Activated naive CD8-positive, alpha-beta T cell treated with anti-CD3 and anti-CD28 coated beads, Interleukin-2, amount 50 U/mL, for 24 hours (primary cell): ENCODE measurements at regions not wholly inside any gene's neighbourhood (a gene's known extent, or its start where the extent isn't known, plus 50 kb on each side); places are given as distances from the start of the nearest gene placed in this dataset.
"Not testable (repeated sequence)": the region's sequence is repeated elsewhere in the genome, so short reads cannot be mapped to it uniquely, and the experiment has no call there.

Source experiments
- ATAC-seq: fragments of 150-1000 bp; cut with Tn5 transposase; one replicate; pipeline ENCODE4 v1.10.0; 2021
- DNase-seq: peaks from one replicate; pipeline ENCODE4 v3.0.0; 2021
- H3K27ac Mint-ChIP-seq: one replicate; pipeline ENCODE4 v1.8.0; 2021; ENCODE audit warnings: mild to moderate bottlenecking, mixed read lengths
- H3K27me3 Mint-ChIP-seq: one replicate; pipeline ENCODE4 v1.8.0; 2021; ENCODE audit warnings: mixed read lengths
- H3K36me3 Mint-ChIP-seq: one replicate; pipeline ENCODE4 v1.8.0; 2021; ENCODE audit warnings: low read depth, mixed read lengths
- H3K4me1 Mint-ChIP-seq: one replicate; pipeline ENCODE4 v1.8.0; 2021; ENCODE audit warnings: mixed read lengths
- H3K4me3 Mint-ChIP-seq: one replicate; pipeline ENCODE4 v1.8.0; 2021; ENCODE audit warnings: mild to moderate bottlenecking, moderate library complexity, mixed read lengths
- H3K9me3 Mint-ChIP-seq: one replicate; pipeline ENCODE4 v1.8.0; 2021; ENCODE audit warnings: mixed read lengths

DNA sequence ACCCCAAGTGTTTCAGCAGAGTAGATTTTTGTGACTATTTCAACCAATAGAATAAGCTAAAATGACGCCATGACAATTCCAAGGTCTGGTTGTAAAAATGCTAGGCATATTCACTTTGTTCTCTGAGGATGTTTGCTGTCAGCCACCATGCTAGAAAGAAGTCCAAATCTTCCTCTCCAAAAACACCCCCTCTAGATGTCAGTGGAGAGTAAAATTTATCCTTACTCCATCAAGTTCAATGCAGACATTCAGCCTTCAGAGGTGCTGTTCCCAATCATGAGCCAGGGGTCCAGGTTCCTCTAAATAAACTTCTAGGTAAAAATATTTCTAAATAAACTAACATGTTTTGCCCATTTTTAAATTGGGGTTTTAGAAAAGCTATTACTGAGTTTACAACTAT is 395.4 kb upstream of the ADAMTS5 start:
- Mint-ChIP-seq H3K27me3 (no peaks in the 10 kb centered on the region), H3K4me1 (no peaks in the 10 kb centered on the region), H3K36me3 (no peaks in the 10 kb centered on the region), H3K27ac (no peak overlapping the region), H3K4me3 (no peak overlapping the region), H3K9me3 (peaks cover 6% of the 10 kb centered on the region)
- DNase-seq = no peak
- no peak for ATAC-seq

- Mint-ChIP-seq H3K36me3 (no peaks in the 10 kb centered on the region), H3K27me3 (no peaks in the 10 kb centered on the region), H3K27ac (no peak overlapping the region), H3K4me3 (no peak overlapping the region), H3K4me1 (no peaks in the 10 kb centered on the region), H3K9me3 (peaks cover 6% of the 10 kb centered on the region)
- DNase-seq = no peak
- ATAC-seq = no peak
Observed at GRCh38 chr21:27359141-27359540, 392.3 kb upstream of the ADAMTS5 start.

DNA sequence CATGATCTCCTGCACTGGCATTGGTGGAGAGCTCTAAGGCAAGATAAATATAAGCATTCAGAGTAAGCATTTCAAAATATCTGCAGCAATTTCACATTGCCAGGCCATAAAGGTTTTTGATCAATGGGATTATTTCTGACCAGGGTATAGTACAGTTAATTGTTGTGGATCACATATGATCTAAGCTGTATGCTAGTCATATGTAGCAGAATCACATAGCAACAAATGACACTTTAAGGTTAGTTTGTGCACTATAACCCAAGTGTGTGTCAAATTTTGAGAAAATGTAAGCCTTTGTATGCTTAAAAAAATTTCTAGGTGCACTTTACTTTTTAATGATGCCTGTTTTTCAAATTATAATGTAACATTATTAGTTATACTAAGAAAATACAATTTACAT is 386.0 kb upstream of the ADAMTS5 start:
- H3K27ac Mint-ChIP-seq = no peak overlapping the region
- H3K4me3 Mint-ChIP-seq = no peak overlapping the region
- no peaks in the 10 kb centered on the region for H3K4me1 Mint-ChIP-seq
- DNase-seq (no peak), ATAC-seq (no peak)
- no peaks in the 10 kb centered on the region for H3K36me3 Mint-ChIP-seq
- peaks cover 5% of the 10 kb centered on the region for H3K9me3 Mint-ChIP-seq
- H3K27me3 Mint-ChIP-seq = no peaks in the 10 kb centered on the region

DNA sequence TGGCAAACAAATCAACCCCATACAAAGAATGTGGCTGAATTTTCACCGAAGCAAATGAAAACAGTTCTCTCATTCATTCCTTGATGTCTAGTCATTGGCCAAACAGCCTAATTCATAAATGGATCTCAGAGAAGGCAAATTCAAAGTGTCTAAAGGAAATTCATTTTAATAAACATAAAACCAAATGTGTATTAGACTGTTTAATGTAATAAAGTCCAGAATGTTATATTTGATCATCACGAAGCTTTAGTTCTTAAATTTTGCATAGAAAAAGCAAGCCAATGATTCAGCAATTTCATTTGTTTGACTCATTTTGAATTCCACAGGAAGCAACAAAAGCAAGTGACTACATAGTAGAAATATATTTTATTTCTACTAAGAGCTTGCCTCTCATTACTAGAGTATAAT is 379.2 kb upstream of the ADAMTS5 start:
- no peak for ATAC-seq
- DNase-seq = no peak
- no peak overlapping the region for H3K27ac Mint-ChIP-seq
- H3K27me3 Mint-ChIP-seq = no peaks in the 10 kb centered on the region
- no peak overlapping the region for H3K4me3 Mint-ChIP-seq
- H3K4me1 Mint-ChIP-seq = no peaks in the 10 kb centered on the region
- peaks cover 8% of the 10 kb centered on the region for H3K9me3 Mint-ChIP-seq
- no peaks in the 10 kb centered on the region for H3K36me3 Mint-ChIP-seq

- Mint-ChIP-seq H3K4me1 (no peaks in the 10 kb centered on the region), H3K27me3 (no peaks in the 10 kb centered on the region)
Observed at GRCh38 chr21:27339902-27340301, 373.0 kb upstream of the ADAMTS5 start.

DNA sequence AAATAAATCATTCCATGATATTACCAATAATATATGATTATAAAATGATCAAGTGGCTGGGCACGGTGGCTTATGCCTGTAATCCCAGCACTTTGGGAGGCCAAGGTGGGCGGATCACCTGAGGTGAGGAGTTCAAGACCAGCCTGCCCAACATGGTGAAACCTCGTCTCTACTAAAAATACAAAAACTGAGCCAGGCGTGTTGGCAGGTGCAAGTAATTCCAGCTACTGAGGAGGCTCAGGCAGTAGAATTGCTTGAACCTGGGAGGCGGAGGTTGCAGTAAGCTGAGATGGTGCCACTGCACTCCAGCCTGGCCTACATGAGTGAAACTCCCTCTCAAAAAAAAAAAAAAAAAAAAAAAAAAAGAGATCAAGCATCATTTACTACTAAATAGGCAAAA is 371.1 kb upstream of the ADAMTS5 start:
- not testable (repeated sequence) for DNase-seq, H3K36me3 Mint-ChIP-seq, H3K27me3 Mint-ChIP-seq, H3K4me3 Mint-ChIP-seq, ATAC-seq, H3K4me1 Mint-ChIP-seq, H3K27ac Mint-ChIP-seq
- peaks cover 18% of the 10 kb centered on the region for H3K9me3 Mint-ChIP-seq

More at GRCh38 chr21:27339902-27340301, 373.0 kb upstream of the ADAMTS5 start:
- no peak overlapping the region for H3K27ac Mint-ChIP-seq
- no peaks in the 10 kb centered on the region for H3K36me3 Mint-ChIP-seq
- H3K4me3 Mint-ChIP-seq = no peak overlapping the region
- H3K9me3 Mint-ChIP-seq = peaks cover 15% of the 10 kb centered on the region
- ATAC-seq (no peak), DNase-seq (no peak)

- Mint-ChIP-seq H3K9me3 (peaks cover 21% of the 10 kb centered on the region), H3K27me3 (no peaks in the 10 kb centered on the region), H3K27ac (no peak overlapping the region), H3K4me3 (no peak overlapping the region), H3K4me1 (no peaks in the 10 kb centered on the region), H3K36me3 (no peaks in the 10 kb centered on the region)
- DNase-seq (no peak), ATAC-seq (no peak)
Observed at GRCh38 chr21:27333096-27333495, 366.2 kb upstream of the ADAMTS5 start.

GRCh38 chr21:27329255-27329851 is 362.5 kb upstream of the ADAMTS5 start:
- no peak for DNase-seq
- Mint-ChIP-seq H3K4me1 (no peaks in the 10 kb centered on the region), H3K4me3 (no peak overlapping the region), H3K27me3 (no peaks in the 10 kb centered on the region), H3K27ac (no peak overlapping the region), H3K9me3 (peaks cover 14% of the 10 kb centered on the region), H3K36me3 (no peaks in the 10 kb centered on the region)
- no peak for ATAC-seq

DNA sequence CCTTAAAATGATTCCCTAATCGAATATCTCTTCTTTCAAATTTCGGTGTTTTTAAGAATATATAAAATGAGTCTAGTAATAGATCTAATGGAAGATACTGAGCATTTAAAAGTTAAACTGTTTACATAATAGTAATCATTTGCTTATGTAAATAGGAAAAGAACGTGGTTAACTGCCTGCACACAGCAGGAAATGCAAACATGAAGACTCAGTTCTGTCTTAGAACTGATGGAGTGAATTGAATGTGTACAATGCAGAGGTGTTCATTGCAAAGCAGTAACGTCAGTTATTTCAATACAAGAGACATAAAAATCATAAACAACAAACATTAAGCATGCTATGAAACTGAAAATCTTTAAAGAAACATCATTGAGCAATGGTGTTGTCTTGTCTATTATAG is 359.4 kb upstream of the ADAMTS5 start:
- Mint-ChIP-seq H3K27ac (no peak overlapping the region), H3K27me3 (no peaks in the 10 kb centered on the region), H3K4me3 (no peak overlapping the region), H3K4me1 (no peaks in the 10 kb centered on the region), H3K36me3 (no peaks in the 10 kb centered on the region), H3K9me3 (peaks cover 14% of the 10 kb centered on the region)
- ATAC-seq = no peak
- DNase-seq = no peak

DNA sequence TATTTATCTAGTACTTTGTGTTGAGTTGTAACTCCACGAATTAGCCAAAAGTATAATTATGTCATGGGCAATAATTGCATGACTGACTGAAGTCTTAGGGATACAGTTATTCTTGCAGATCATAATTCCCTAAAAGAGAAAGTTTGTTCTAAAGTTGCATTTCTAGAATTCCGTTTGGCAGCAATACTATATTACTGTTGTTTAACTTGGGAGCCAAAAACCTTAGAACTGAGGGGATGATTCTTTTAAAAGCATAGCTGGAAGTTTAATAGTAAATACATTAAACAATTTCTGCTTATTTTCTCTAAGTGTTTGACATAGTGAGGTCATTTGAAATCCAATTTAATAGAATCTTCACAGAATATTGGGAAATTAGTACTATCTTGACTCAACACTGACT is 356.4 kb upstream of the ADAMTS5 start:
- no peaks in the 10 kb centered on the region for H3K36me3 Mint-ChIP-seq
- H3K4me3 Mint-ChIP-seq = no peak overlapping the region
- ATAC-seq (no peak), DNase-seq (no peak)
- H3K4me1 Mint-ChIP-seq = no peaks in the 10 kb centered on the region
- H3K27me3 Mint-ChIP-seq = no peaks in the 10 kb centered on the region
- H3K27ac Mint-ChIP-seq = no peak overlapping the region
- H3K9me3 Mint-ChIP-seq = peaks cover 8% of the 10 kb centered on the region

GRCh38 chr21:27321791-27322190 is 354.9 kb upstream of the ADAMTS5 start:
- H3K9me3 Mint-ChIP-seq = peaks cover 8% of the 10 kb centered on the region
- H3K4me1 Mint-ChIP-seq = no peaks in the 10 kb centered on the region
- DNase-seq (no peak), ATAC-seq (no peak)
- H3K27ac Mint-ChIP-seq = no peak overlapping the region
- no peak overlapping the region for H3K4me3 Mint-ChIP-seq
- H3K36me3 Mint-ChIP-seq = no peaks in the 10 kb centered on the region
- no peaks in the 10 kb centered on the region for H3K27me3 Mint-ChIP-seq

DNA sequence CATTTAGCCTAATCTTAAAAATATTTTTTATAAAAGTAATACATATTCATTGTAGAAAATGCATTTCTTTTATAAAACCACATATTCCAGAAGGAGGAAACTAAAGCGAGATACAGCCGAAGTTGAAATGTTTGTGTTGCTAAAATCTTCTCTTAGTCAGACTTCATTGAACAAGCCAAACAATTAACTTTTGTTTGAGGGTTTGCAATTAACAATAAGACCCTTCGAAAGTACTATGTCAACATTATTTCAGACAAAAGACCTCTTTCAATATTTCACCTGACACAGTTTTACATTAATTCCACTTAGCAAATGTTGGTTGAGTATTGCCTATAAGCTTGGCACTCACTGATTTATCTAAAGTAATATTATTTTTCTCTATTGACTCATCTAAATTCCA is 354.0 kb upstream of the ADAMTS5 start:
- Mint-ChIP-seq H3K4me3 (no peak overlapping the region), H3K27me3 (no peaks in the 10 kb centered on the region), H3K27ac (no peak overlapping the region), H3K36me3 (no peaks in the 10 kb centered on the region), H3K4me1 (no peaks in the 10 kb centered on the region), H3K9me3 (peaks cover 8% of the 10 kb centered on the region)
- ATAC-seq (no peak), DNase-seq (no peak)

DNA sequence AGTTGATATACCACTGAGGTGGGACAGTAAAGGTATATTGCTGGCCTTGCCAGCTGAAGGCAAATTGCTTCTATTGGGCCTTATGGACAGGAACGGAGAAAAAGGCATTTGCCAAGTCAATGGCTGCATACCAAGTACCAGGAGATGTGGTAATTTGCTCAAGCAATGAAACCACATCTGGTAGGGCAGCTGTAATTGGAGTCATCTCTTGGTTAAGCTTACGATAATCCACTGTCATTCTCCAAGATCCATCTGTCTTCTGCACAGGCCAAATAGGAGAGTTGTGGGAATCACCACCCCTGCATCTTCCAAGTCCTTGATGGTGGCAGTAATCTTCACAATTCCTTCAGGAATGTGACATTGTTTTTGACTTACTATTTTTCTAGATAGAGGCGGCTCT is 350.7 kb upstream of the ADAMTS5 start:
- not testable (repeated sequence) for ATAC-seq, H3K36me3 Mint-ChIP-seq

DNA sequence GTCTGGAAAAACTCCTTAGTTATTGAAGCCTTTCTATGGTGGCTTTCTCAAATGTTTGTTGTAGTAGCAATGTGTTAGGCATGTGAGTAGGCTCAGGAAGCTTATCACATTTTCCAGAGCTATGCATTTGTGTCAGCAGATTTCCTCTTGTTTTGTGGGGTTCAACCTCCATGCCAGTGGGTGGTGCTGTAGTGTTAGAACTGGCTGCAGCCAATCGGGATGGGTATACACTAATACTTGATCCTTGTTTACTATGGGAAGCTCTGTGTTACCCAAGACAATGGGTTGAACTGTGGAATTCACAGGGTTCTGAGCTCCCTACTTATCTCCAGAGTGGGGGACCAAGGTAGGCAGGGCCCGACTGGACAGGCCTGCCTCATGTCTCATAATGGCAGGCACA is 348.5 kb upstream of the ADAMTS5 start:
- Mint-ChIP-seq H3K9me3 (peaks cover 4% of the 10 kb centered on the region), H3K36me3 (no peaks in the 10 kb centered on the region), H3K4me1 (no peaks in the 10 kb centered on the region), H3K4me3 (no peak overlapping the region), H3K27ac (no peak overlapping the region), H3K27me3 (no peaks in the 10 kb centered on the region)
- DNase-seq (no peak), ATAC-seq (no peak)

More for the DNA sequence above, 350.7 kb upstream of the ADAMTS5 start:
- H3K27ac Mint-ChIP-seq, DNase-seq, H3K4me3 Mint-ChIP-seq, H3K9me3 Mint-ChIP-seq, H3K4me1 Mint-ChIP-seq, H3K27me3 Mint-ChIP-seq: not testable (repeated sequence)

DNA sequence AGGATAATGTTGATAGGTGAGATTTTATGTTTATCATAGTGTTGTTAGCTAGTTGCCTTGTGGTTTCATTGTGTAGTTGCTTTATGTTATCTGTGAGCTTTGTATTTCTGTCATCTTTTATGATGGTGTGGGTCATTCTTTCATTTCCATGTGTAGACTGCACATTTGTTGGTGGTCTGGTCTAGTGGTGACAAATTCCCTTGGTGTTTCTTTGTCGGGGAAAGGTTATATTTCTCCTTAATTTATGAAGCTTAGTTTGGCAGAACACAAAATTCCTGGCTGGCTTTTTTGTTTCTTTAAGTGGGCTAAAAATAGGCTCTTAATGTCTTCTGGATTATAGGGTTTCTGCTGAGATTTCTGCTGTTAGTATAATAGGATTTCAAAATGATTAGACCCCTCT is 347.2 kb upstream of the ADAMTS5 start:
- Mint-ChIP-seq H3K4me3 (no peak overlapping the region), H3K36me3 (no peaks in the 10 kb centered on the region), H3K27ac (no peak overlapping the region), H3K27me3 (no peaks in the 10 kb centered on the region), H3K4me1 (no peaks in the 10 kb centered on the region), H3K9me3 (peaks cover 4% of the 10 kb centered on the region)
- DNase-seq = no peak
- no peak for ATAC-seq
